ENCODE measurements at regions not wholly inside any gene's neighbourhood (a gene's known extent, or its start where the extent isn't known, plus 50 kb on each side); places are given as distances from the start of the nearest gene placed in this dataset.

GRCh38 chr9:134251296-134252069 is 74.8 kb upstream of the RXRA start:
- Mint-ChIP-seq H3K4me3 (ENCODE audit: unreplicated experiment) (no peak overlapping the region), H3K36me3 (ENCODE audit: low read depth) (peaks cover 2% of the 10 kb centered on the region), H3K4me1 (ENCODE audit: low read depth) (peaks cover 3% of the 10 kb centered on the region), H3K9me3 (ENCODE audit: low read depth) (peaks cover 19% of the 10 kb centered on the region), H3K27ac (ENCODE audit: unreplicated experiment) (no peak overlapping the region), H3K27me3 (ENCODE audit: low read depth) (peaks cover 11% of the 10 kb centered on the region)
- TF ChIP-seq CTCF (IDR thresholded peaks at IDR 0.05) = no peak
- DNase-seq (ENCODE audit: low spot score) = no peak

GRCh38 chr9:134252084-134252830 is 74.0 kb upstream of the RXRA start:
- Mint-ChIP-seq H3K4me3 (ENCODE audit: unreplicated experiment) (no peak overlapping the region), H3K4me1 (ENCODE audit: low read depth) (peaks cover 3% of the 10 kb centered on the region), H3K27ac (ENCODE audit: unreplicated experiment) (no peak overlapping the region), H3K36me3 (ENCODE audit: low read depth) (peaks cover 2% of the 10 kb centered on the region), H3K27me3 (ENCODE audit: low read depth) (peaks cover 11% of the 10 kb centered on the region), H3K9me3 (ENCODE audit: low read depth) (peaks cover 19% of the 10 kb centered on the region)
- no peak for DNase-seq (ENCODE audit: low spot score)
- TF ChIP-seq CTCF (IDR thresholded peaks at IDR 0.05) = no peak

- Mint-ChIP-seq H3K4me1 (ENCODE audit: low read depth) (peaks cover 3% of the 10 kb centered on the region), H3K9me3 (ENCODE audit: low read depth) (peaks cover 6% of the 10 kb centered on the region), H3K27ac (ENCODE audit: unreplicated experiment) (no peak overlapping the region), H3K4me3 (ENCODE audit: unreplicated experiment) (no peak overlapping the region), H3K27me3 (ENCODE audit: low read depth) (peaks cover 11% of the 10 kb centered on the region), H3K36me3 (ENCODE audit: low read depth) (peaks cover 2% of the 10 kb centered on the region)
- DNase-seq (ENCODE audit: low spot score) = no peak
- no peak for TF ChIP-seq CTCF (IDR thresholded peaks at IDR 0.05)
These were observed 72.5 kb upstream of the RXRA start for GRCh38 chr9:134253606-134254205.

- Mint-ChIP-seq H3K4me3 (ENCODE audit: unreplicated experiment) (no peak overlapping the region), H3K36me3 (ENCODE audit: low read depth) (no peaks in the 10 kb centered on the region), H3K9me3 (ENCODE audit: low read depth) (no peaks in the 10 kb centered on the region), H3K27ac (ENCODE audit: unreplicated experiment) (no peak overlapping the region), H3K27me3 (ENCODE audit: low read depth) (peaks cover 11% of the 10 kb centered on the region), H3K4me1 (ENCODE audit: low read depth) (peaks cover 3% of the 10 kb centered on the region)
- TF ChIP-seq CTCF (IDR thresholded peaks at IDR 0.05) = no peak
- no peak for DNase-seq (ENCODE audit: low spot score)
These were observed 67.9 kb upstream of the RXRA start for GRCh38 chr9:134258332-134258731.

- no peaks in the 10 kb centered on the region for H3K36me3 Mint-ChIP-seq (ENCODE audit: low read depth)
- DNase-seq (ENCODE audit: low spot score) = no peak
- H3K27ac Mint-ChIP-seq (ENCODE audit: unreplicated experiment) = no peak overlapping the region
- H3K27me3 Mint-ChIP-seq (ENCODE audit: low read depth) = peaks cover 8% of the 10 kb centered on the region
- H3K4me1 Mint-ChIP-seq (ENCODE audit: low read depth) = no peaks in the 10 kb centered on the region
- TF ChIP-seq CTCF (IDR thresholded peaks at IDR 0.05) = no peak
- H3K4me3 Mint-ChIP-seq (ENCODE audit: unreplicated experiment) = no peak overlapping the region
- no peaks in the 10 kb centered on the region for H3K9me3 Mint-ChIP-seq (ENCODE audit: low read depth)
These were observed 67.3 kb upstream of the RXRA start for GRCh38 chr9:134258828-134259546.

Measured in chondrocyte (in vitro differentiated cells).